ENCODE measurements at regions not wholly inside any gene's neighbourhood (a gene's known extent, or its start where the extent isn't known, plus 50 kb on each side); places are given as distances from the start of the nearest gene placed in this dataset.

DNA sequence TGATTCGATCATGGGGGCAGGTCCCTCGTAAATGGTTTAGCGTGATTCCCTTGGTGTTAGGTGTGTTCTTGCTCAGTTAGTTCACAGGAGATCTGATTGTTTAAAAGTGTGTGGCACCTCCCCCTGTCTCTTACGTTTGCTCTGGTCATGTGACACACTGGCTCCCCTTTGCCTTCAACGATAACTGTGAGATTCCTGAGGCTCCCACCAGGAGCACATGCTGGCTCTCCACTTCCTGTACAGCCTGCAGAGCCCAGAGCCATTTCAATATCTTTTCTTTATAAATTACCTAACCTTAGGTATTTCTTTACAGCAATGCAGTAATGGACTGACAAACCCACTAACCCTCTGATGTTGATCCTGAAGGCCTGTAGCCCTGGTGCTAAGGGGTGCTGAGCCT lies 141.9 kb downstream of the FCRL5 start:
- DNase-seq (ENCODE audit: extremely low read depth, low read depth) = no peak
- TF ChIP-seq, protein P1, sequence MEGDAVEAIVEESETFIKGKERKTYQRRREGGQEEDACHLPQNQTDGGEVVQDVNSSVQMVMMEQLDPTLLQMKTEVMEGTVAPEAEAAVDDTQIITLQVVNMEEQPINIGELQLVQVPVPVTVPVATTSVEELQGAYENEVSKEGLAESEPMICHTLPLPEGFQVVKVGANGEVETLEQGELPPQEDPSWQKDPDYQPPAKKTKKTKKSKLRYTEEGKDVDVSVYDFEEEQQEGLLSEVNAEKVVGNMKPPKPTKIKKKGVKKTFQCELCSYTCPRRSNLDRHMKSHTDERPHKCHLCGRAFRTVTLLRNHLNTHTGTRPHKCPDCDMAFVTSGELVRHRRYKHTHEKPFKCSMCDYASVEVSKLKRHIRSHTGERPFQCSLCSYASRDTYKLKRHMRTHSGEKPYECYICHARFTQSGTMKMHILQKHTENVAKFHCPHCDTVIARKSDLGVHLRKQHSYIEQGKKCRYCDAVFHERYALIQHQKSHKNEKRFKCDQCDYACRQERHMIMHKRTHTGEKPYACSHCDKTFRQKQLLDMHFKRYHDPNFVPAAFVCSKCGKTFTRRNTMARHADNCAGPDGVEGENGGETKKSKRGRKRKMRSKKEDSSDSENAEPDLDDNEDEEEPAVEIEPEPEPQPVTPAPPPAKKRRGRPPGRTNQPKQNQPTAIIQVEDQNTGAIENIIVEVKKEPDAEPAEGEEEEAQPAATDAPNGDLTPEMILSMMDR (IDR thresholded peaks at IDR 0.05; ENCODE audit: low read depth, low read length) = no peak

DNA sequence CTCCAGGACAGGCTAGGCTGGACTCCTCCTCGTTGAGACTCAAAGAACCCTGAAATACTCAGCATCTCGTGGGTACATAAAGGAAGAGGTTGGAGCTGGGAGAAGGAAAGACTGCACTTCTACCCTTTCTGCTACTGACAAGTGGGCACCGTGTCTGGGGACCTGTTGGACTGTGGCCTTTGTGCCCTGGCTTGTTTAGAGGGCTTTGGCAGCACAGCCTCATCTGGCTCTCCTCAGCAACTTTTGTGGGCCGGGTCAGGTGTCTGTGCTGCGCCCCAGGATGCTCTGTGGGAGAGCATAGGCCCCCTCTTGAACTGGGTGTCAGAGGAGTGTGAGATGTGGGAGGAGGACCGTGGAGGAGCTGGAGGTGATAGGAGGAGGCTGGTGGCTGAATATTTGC lies 142.4 kb downstream of the FCRL5 start:
- no peak for DNase-seq (ENCODE audit: extremely low read depth, low read depth)
- TF ChIP-seq, protein P1 (IDR thresholded peaks at IDR 0.05; ENCODE audit: low read depth, low read length) = no peak

DNA sequence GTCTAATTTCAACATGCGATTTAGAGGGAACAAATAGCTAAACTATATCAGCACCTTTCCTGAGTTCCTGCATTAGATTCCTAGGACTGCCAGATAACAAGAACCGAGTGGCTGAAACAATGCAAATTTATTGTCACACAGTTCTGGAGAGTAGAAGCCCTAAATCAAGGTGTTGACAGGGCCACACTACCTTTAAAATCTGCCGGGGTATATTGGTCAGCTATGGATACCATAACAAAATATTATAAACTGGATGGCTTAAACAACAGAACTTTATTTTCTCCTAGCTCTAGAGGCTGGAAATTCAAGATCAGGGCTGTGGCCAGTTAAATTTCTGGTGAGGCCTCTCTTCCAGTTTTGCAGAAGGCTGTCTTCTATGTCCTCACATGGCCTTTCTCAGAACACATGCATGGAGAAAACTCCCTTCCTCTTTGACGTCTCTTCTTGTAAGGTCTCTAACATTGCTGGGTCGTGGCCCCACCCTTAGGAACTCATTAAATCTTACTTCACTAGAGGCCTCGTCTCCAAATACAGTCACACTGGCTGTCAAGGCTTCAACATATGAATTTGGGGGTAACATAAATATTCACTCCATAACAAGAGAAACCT lies 144.3 kb downstream of the FCRL5 start:
- TF ChIP-seq, protein P1 (IDR thresholded peaks at IDR 0.05; ENCODE audit: low read depth, low read length) = no peak
- no peak for DNase-seq (ENCODE audit: extremely low read depth, low read depth)

DNA sequence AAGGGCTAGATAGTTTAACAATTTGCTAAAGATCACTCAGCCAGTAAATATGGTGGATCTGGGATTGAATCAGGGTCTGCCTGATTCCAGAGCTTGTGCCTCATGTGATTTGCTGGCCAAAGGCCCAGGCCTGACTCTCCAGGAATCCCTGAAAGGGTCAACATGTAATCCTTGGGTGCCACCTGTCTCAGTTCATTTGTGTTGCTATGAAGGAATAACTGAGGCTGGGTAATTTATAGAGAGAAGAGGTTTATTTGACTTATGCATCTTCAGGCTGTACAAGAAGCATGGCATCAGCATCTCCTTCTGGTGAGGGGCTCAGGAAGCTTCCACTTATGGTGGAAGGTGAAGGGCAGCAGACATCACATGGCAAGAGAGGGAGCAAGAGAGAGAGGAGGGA lies 144.9 kb downstream of the FCRL5 start:
- no peak for DNase-seq (ENCODE audit: extremely low read depth, low read depth)

DNA sequence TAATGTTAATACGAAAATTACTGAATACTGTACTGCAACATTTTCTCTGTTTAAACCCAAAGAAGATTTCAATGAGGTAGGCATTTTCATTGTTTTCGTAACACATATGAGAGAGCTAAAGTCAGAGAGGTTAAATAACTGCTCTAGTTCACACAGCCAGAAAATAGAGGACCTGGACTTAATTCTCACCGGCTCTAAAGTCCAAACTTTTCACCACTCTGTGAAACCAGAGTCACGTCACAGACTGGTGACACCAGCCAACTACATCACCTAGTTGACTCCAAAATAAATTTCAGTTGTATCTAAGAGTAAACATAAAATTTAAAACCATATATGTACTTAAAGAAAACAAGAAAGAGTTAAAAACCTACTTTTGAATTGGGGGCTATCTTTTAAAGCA lies 146.7 kb downstream of the FCRL5 start:
- no peak for DNase-seq (ENCODE audit: extremely low read depth, low read depth)
- TF ChIP-seq, protein P1 (IDR thresholded peaks at IDR 0.05; ENCODE audit: low read depth, low read length) = no peak

More for the DNA sequence above, 144.9 kb downstream of the FCRL5 start:
- TF ChIP-seq, protein P1 (IDR thresholded peaks at IDR 0.05; ENCODE audit: low read depth, low read length) = no peak

DNA sequence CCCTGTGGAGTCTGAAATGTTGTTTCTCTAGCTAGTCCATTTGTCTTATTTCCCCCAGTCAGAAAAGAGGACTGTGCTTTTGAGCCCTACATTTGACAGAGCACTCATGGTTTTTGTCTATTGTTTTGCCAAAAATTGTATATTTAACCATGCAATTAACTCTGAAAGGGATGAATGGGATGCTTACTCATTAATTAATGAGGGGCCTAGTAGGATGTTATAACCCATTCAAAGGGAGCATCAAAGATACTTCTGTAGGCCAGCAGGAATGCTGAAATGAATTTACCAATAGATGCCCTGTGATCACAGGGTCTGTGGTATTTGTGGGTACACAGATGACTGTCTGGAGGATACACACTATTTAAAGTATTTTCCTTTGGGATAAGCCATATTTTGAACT lies 147.7 kb downstream of the FCRL5 start:
- no peak for DNase-seq (ENCODE audit: extremely low read depth, low read depth)
- TF ChIP-seq, protein P1 (IDR thresholded peaks at IDR 0.05; ENCODE audit: low read depth, low read length) = no peak

DNA sequence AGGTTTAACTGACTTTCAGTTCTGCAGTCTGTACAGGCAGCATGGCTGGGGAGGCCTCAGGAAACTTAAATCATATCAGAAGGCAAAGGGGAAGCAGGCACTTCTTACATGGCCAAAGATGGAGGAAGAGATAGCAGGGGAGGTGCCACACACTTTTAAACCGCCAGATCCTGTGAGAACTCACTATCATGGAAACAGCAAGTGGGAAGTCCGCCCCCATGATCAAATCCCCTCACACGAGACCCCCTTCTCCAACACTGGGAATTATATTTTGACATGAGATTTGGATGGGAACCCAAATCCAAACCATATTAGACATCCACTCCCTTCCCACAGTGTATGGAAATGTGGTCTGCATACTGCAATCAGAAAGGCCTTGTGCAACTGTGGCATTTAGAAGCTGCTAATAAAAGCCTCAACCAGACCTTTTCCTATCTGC lies 148.2 kb downstream of the FCRL5 start:
- no peak for DNase-seq (ENCODE audit: extremely low read depth, low read depth)

More for the DNA sequence above, 148.2 kb downstream of the FCRL5 start:
- TF ChIP-seq, protein P1 (IDR thresholded peaks at IDR 0.05; ENCODE audit: low read depth, low read length) = no peak
